Right lobe of liver (tissue), 6 donors: ENCODE measurements at regions not wholly inside any gene's neighbourhood (a gene's known extent, or its start where the extent isn't known, plus 50 kb on each side); places are given as distances from the start of the nearest gene placed in this dataset.

ENCODE experiments used
- ATAC-seq, 4 donors: fragments of 200-7000 bp; cut with Tn5 transposase; one replicate each; pipeline ENCODE4 v1.9.1; 2020; ENCODE audit warnings: mild to moderate bottlenecking in 4 of 4, moderate library complexity in 4 of 4
- DNase-seq, 3 donors: peaks; one replicate each; pipeline ENCODE4 v3.0.0-alpha.2; 2020
- H3K27ac ChIP-seq, 3 donors: fragments of 200-600 bp; one replicate each; pipeline ENCODE4 v1.8.0; 2022
- H3K27me3 ChIP-seq, 2 donors: fragments of 200-600 bp; one replicate each; pipeline ENCODE4 v1.8.0; 2022
- H3K36me3 ChIP-seq, 4 donors: fragments of 200-600 bp; sonication (generic) in 1 of 4; one replicate each; pipeline versions ENCODE4 v1.5.1 to v1.8.0; 2017 to 2022; ENCODE audit warnings: control low read depth in 1 of 4
- H3K4me1 ChIP-seq, 4 donors: fragments of 200-600 bp; sonication (generic) in 1 of 4; one replicate each; pipeline versions ENCODE4 v1.5.1 to v1.8.0; 2017 to 2022; ENCODE audit warnings: control low read depth in 1 of 4
- H3K4me3 ChIP-seq, 3 donors: fragments of 200-600 bp; one replicate each; pipeline ENCODE4 v1.8.0; 2022
- H3K9me3 ChIP-seq, 4 donors: fragments of 200-600 bp; sonication (generic) in 1 of 4; one replicate each; pipeline versions ENCODE4 v1.5.1 to v1.8.0; 2017 to 2022; ENCODE audit warnings: control low read depth in 1 of 4
- POLR2A ChIP-seq: fragments of 450-650 bp; IDR thresholded peaks from one replicate; pipeline ENCODE4 v1.6.1; 2017; ENCODE audit warnings: antibody characterized with exemption, mild to moderate bottlenecking
- WGBS: methylation state at CpG from one replicate; pipeline ENCODE4 v1.1.6; 2018; ENCODE audit warnings: low coverage, low lambda C conversion rate; ENCODE audit not compliant: insufficient coverage; ENCODE audit errors: missing lambda C conversion rate; 5-methylcytosine and 5-hydroxymethylcytosine counted together
- intact Hi-C, 2 donors: fragments of 100-400 bp; cut with DNase I; formaldehyde crosslinking; loops; one replicate each; pipeline versions ENCODE4 v1.11.2 to v1.14.1; 2022
- TF ChIP-seq, protein P1 (sequence below), 4 donors: fragments of 200-600 bp in 3 of 4; fragments of 450-650 bp in 1 of 4; IDR thresholded peaks; one replicate each; pipeline versions ENCODE4 v1.5.1 to v1.8.0; 2016 to 2022; ENCODE audit warnings: antibody characterized with exemption in 4 of 4, mild to moderate bottlenecking in 2 of 4
- donor health status: DM: no; HTN: yes; CAD: no.
- donor health status: DM: no; HTN: no; CAD: no.
- donor health status: DM: no; HTN: no; CAD: no.
- donor health status: DM: no; HTN: yes; CAD: no.
- donor health status: DM: no; HTN: yes; CAD: no.

DNA sequence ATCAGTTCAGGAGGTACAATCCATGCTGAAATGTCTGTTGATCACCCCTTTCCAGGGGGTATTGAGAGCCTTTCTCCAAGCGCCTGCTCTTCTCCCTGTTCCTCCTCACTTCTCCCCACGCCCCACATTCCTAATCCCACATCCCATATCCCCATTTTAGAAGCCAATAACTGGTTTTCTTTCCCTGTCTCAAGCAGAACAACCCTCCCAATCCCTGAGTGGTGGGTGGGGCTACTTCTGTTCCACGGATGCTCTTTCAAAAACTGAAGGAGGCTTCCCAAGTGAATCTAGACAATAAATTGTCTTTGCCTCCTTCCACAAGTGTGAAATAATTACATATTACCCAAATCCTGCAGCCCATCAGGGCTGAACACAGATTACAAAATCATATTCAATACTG, 77.0 kb upstream of the SEMA6A start:
- Histone ChIP-seq H3K4me3 (no peak overlapping the region), H3K27ac (no peak overlapping the region), H3K4me1 (no peaks in the 10 kb centered on the region), H3K36me3 (no peaks in the 10 kb centered on the region), H3K27me3 (no peaks in the 10 kb centered on the region), H3K9me3 (no peaks in the 10 kb centered on the region)
- DNase-seq (no peak), ATAC-seq (no peak)
- TF ChIP-seq, protein P1, sequence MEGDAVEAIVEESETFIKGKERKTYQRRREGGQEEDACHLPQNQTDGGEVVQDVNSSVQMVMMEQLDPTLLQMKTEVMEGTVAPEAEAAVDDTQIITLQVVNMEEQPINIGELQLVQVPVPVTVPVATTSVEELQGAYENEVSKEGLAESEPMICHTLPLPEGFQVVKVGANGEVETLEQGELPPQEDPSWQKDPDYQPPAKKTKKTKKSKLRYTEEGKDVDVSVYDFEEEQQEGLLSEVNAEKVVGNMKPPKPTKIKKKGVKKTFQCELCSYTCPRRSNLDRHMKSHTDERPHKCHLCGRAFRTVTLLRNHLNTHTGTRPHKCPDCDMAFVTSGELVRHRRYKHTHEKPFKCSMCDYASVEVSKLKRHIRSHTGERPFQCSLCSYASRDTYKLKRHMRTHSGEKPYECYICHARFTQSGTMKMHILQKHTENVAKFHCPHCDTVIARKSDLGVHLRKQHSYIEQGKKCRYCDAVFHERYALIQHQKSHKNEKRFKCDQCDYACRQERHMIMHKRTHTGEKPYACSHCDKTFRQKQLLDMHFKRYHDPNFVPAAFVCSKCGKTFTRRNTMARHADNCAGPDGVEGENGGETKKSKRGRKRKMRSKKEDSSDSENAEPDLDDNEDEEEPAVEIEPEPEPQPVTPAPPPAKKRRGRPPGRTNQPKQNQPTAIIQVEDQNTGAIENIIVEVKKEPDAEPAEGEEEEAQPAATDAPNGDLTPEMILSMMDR (IDR thresholded peaks at IDR 0.05), result no peak
- no peak for TF ChIP-seq POLR2A
- 34% methylated on average over 2 of the region's 3 CpGs for WGBS
- intact Hi-C loops, result no loop called here

DNA sequence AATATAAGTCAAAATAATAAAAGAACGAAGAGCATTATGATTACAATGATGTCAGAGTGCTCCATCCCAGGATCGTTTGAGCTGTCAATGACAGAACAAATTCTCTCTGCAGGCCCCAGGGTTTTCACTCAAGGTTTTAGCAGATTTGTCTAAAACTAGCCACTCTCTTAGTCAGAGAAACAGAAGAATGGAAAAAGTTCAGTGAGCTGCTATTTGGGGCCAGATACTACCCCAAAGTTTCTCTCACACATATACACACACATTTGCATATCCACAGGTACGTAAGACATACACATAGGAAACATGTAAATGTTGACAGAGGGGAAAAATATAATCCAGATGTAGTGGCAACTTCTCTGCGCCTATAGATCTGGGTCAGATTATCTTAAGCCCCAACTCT, 76.3 kb upstream of the SEMA6A start:
- no peak for DNase-seq
- WGBS, result 69% methylated on average over 4 of the region's 4 CpGs
- no peak overlapping the region for H3K27ac ChIP-seq
- no peak for TF ChIP-seq POLR2A
- TF ChIP-seq, protein P1 (IDR thresholded peaks at IDR 0.05), result no peak
- H3K36me3 ChIP-seq, result no peaks in the 10 kb centered on the region
- no peaks in the 10 kb centered on the region for H3K4me1 ChIP-seq
- intact Hi-C loops, result no loop called here
- H3K9me3 ChIP-seq, result no peaks in the 10 kb centered on the region
- H3K4me3 ChIP-seq, result no peak overlapping the region
- H3K27me3 ChIP-seq, result no peaks in the 10 kb centered on the region
- ATAC-seq, result no peak

- Histone ChIP-seq H3K36me3 (no peaks in the 10 kb centered on the region), H3K27me3 (no peaks in the 10 kb centered on the region), H3K4me3 (no peak overlapping the region), H3K27ac (no peak overlapping the region), H3K9me3 (no peaks in the 10 kb centered on the region), H3K4me1 (no peaks in the 10 kb centered on the region)
- WGBS, result 93% methylated on average over 6 of the region's 7 CpGs
- TF ChIP-seq, protein P1 (IDR thresholded peaks at IDR 0.05), result no peak
- no peak for TF ChIP-seq POLR2A
- ATAC-seq (no peak), DNase-seq (no peak)
- intact Hi-C loops, result no loop called here
These were observed 75.9 kb upstream of the SEMA6A start for GRCh38 chr5:116650544-116650943.

- ATAC-seq, result peak; percentile 87 to 100 (median 94)
- peak; percentile 58 to 64 (median 58) for DNase-seq
- no peak for TF ChIP-seq POLR2A
- TF ChIP-seq, protein P1 (IDR thresholded peaks at IDR 0.05), result no peak
These were observed 72.1 kb upstream of the SEMA6A start for GRCh38 chr5:116646611-116647289.

More at GRCh38 chr5:116646611-116647289, 72.1 kb upstream of the SEMA6A start:
- 51% methylated on average over 10 of the region's 10 CpGs for WGBS
- Histone ChIP-seq H3K27ac (no peak overlapping the region), H3K36me3 (no peaks in the 10 kb centered on the region), H3K9me3 (no peaks in the 10 kb centered on the region), H3K27me3 (no peaks in the 10 kb centered on the region), H3K4me3 (no peak overlapping the region), H3K4me1 (no peaks in the 10 kb centered on the region)
- intact Hi-C loops, result no loop called here
